PC-9 (cell line): ENCODE measurements at regions not wholly inside any gene's neighbourhood (a gene's known extent, or its start where the extent isn't known, plus 50 kb on each side); places are given as distances from the start of the nearest gene placed in this dataset.

Experiments
- CTCF ChIP-seq: fragments of 200-600 bp; sonication (generic); conservative IDR thresholded peaks from 2 replicates; pipeline ENCODE4 v1.6.1; 2017; ENCODE audit warnings: mixed run types, antibody characterized with exemption, mild to moderate bottlenecking, moderate library complexity
- EZH2 ChIP-seq: fragments of 200-600 bp; sonication (generic); IDR thresholded peaks from 2 replicates; pipeline ENCODE4 v1.8.0; 2017; ENCODE audit warnings: antibody characterized with exemption, low read depth

- TF ChIP-seq CTCF (no peak), EZH2 (no peak)
These were observed 398.8 kb downstream of the GUCY1A2 start for GRCh38 chr11:106619320-106619990.
